SK-N-SH treated with all-trans-retinoic acid at 6 μM for 48 hours (cell line): ENCODE measurements at regions not wholly inside any gene's neighbourhood (a gene's known extent, or its start where the extent isn't known, plus 50 kb on each side); places are given as distances from the start of the nearest gene placed in this dataset.

Source experiments
- CREB5 ChIP-seq: fragments of 250-450 bp; sonication (Bioruptor Pico); IDR thresholded peaks from 2 replicates; pipeline ENCODE4 v1.5.1; 2020; ENCODE audit warnings: low read depth, mild to moderate bottlenecking, moderate library complexity
- CSDC2 ChIP-seq: fragments of 250-450 bp; sonication (Bioruptor Pico); IDR thresholded peaks from 2 replicates; pipeline ENCODE4 v1.5.0; 2020; ENCODE audit warnings: mild to moderate bottlenecking, moderate library complexity
- PATZ1 ChIP-seq: fragments of 250-450 bp; sonication (Bioruptor Pico); IDR thresholded peaks from 2 replicates; pipeline ENCODE4 v1.8.0; 2020; ENCODE audit warnings: mild to moderate bottlenecking, moderate library complexity, borderline replicate concordance
- RARB ChIP-seq: fragments of 250-450 bp; sonication (Bioruptor Pico); IDR thresholded peaks from 2 replicates; pipeline ENCODE4 v1.8.0; 2021; ENCODE audit warnings: mild to moderate bottlenecking, moderate library complexity

DNA sequence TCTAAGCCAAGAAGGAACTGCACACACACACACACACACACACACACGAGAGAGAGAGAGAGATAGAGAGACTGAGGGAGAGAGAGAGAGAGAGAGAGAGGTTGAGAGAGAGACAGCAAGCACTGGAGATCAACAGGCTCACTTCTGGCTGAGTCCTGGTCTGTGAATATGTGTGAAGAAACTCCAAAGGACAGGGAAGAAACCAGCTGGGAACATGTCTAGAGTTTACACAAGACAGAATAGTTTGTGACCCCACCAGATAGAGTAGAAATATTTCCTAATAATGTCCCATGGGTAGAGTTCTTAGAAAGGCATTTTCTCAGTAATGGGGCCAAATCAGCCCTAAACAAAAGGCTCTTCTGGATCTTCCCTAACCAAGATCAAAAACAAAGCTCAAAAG, 155.5 kb upstream of the IGFBP3 start:
- no peak for TF ChIP-seq PATZ1
- no peak for TF ChIP-seq RARB (CRISPR knock-in tag)
- TF ChIP-seq CREB5 (CRISPR knock-in tag): no peak
- TF ChIP-seq CSDC2 (CRISPR knock-in tag): no peak
